ENCODE measurements at regions not wholly inside any gene's neighbourhood (a gene's known extent, or its start where the extent isn't known, plus 50 kb on each side); places are given as distances from the start of the nearest gene placed in this dataset.

- TF ChIP-seq CTCF (IDR thresholded peaks at IDR 0.05; ENCODE audit: low read depth, low read length, missing control alignments) = no peak
- no peak overlapping the region for H3K4me3 ChIP-seq (ENCODE audit: low read depth, low read length)
- DNase-seq (ENCODE audit: low read depth) = no peak
These were observed 214.5 kb downstream of the BARX2 start for GRCh38 chr11:129590030-129590752.

- DNase-seq (ENCODE audit: low read depth) = no peak
- no peak overlapping the region for H3K4me3 ChIP-seq (ENCODE audit: low read depth, low read length)
- no peak for TF ChIP-seq CTCF (IDR thresholded peaks at IDR 0.05; ENCODE audit: low read depth, low read length, missing control alignments)
These were observed 215.3 kb downstream of the BARX2 start for GRCh38 chr11:129590753-129591475.

GRCh38 chr11:129591527-129591926 lies 215.9 kb downstream of the BARX2 start:
- DNase-seq (ENCODE audit: low read depth) = no peak
- no peak for TF ChIP-seq CTCF (IDR thresholded peaks at IDR 0.05; ENCODE audit: low read depth, low read length, missing control alignments)
- H3K4me3 ChIP-seq (ENCODE audit: low read depth, low read length) = no peak overlapping the region

GRCh38 chr11:129592191-129592590 lies 216.5 kb downstream of the BARX2 start:
- H3K4me3 ChIP-seq (ENCODE audit: low read depth, low read length) = no peak overlapping the region
- TF ChIP-seq CTCF (IDR thresholded peaks at IDR 0.05; ENCODE audit: low read depth, low read length, missing control alignments) = no peak
- DNase-seq (ENCODE audit: low read depth) = no peak

- DNase-seq (ENCODE audit: low read depth) = no peak
- TF ChIP-seq CTCF (IDR thresholded peaks at IDR 0.05; ENCODE audit: low read depth, low read length, missing control alignments) = no peak
These were observed 217.4 kb downstream of the BARX2 start for GRCh38 chr11:129593098-129593497.

GRCh38 chr11:129595038-129595962 lies 219.7 kb downstream of the BARX2 start:
- DNase-seq (ENCODE audit: low read depth) = no peak
- no peak for TF ChIP-seq CTCF (IDR thresholded peaks at IDR 0.05; ENCODE audit: low read depth, low read length, missing control alignments)
- H3K4me3 ChIP-seq (ENCODE audit: low read depth, low read length) = no peak overlapping the region

More at GRCh38 chr11:129593098-129593497, 217.4 kb downstream of the BARX2 start:
- no peak overlapping the region for H3K4me3 ChIP-seq (ENCODE audit: low read depth, low read length)
